HG03457 (cell line): ENCODE measurements at regions not wholly inside any gene's neighbourhood (a gene's known extent, or its start where the extent isn't known, plus 50 kb on each side); places are given as distances from the start of the nearest gene placed in this dataset.
"Not testable (repeated sequence)": the region's sequence is repeated elsewhere in the genome, so short reads cannot be mapped to it uniquely, and the experiment has no call there.

Experiments
- ATAC-seq: cut with Tn5 transposase; IDR thresholded peaks from one replicate; pipeline ENCODE4 v1.9.1; 2021; ENCODE audit warnings: moderate number of reproducible peaks; ENCODE audit not compliant: unreplicated experiment

DNA sequence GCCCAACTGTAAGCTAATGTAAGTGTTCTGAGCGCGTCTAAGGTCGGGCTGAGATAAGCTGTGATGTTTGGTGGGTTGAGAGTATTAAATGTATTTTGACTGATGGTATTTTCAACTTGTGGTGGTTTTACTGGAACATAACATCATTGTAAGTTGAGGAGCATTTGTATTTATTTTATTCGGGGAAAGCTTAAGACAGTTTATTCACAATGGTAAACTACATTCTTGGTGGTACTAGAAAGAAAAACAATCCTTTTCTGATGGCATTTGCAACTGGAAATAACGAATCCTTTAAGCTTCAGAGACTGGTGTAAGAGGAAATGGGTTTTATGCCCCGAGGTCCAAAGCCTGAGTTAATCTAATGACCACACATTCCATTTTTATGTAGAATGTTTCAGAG, 283.3 kb upstream of the NETO1 start:
- no peak for ATAC-seq

DNA sequence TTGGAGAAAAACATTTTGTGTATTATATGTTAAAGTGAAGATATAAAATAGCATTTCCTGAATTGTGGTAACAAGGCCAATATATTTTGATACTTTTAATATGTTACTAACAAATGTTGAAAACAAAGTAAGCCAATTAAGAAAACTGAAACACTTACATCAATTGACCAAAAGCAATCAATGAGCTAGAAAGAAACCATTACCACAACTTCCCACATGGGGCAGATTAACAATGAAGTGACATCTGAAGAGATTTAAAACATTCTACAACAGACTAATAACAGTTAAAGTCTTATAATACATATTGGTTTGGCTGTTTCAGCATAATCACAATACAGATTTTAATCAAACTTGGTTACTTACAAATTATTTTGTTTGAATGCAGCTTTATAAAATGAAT, 282.4 kb upstream of the NETO1 start:
- ATAC-seq, result no peak

GRCh38 chr18:73147590-73147989, 279.8 kb upstream of the NETO1 start:
- ATAC-seq, result no peak

GRCh38 chr18:73144030-73144429, 276.2 kb upstream of the NETO1 start:
- ATAC-seq, result no peak

- ATAC-seq, result no peak
Observed at GRCh38 chr18:73136134-73136533, 268.3 kb upstream of the NETO1 start.

- no peak for ATAC-seq
Observed at GRCh38 chr18:73124175-73124574, 256.4 kb upstream of the NETO1 start.

- ATAC-seq, result no peak
Observed at GRCh38 chr18:73121207-73121606, 253.4 kb upstream of the NETO1 start.

DNA sequence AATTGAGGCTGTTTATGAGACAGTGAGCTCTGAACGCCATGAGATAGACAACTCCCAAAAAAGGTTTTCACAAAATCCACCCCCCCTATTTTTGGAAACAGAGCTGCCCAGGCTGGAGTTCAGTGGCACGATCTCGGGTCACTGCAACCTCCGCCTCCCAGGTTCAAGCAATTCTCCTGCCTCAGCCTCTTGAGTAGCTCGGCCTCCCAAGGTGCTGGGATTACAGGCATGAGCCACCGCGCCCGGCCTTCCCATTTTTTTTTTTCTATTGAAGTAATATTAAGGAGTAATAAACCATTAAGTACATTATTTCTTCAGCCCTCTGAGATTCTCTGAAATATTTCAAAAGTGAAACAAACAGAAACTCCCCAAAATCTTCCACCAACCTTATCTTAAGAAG, 252.8 kb upstream of the NETO1 start:
- no peak for ATAC-seq

DNA sequence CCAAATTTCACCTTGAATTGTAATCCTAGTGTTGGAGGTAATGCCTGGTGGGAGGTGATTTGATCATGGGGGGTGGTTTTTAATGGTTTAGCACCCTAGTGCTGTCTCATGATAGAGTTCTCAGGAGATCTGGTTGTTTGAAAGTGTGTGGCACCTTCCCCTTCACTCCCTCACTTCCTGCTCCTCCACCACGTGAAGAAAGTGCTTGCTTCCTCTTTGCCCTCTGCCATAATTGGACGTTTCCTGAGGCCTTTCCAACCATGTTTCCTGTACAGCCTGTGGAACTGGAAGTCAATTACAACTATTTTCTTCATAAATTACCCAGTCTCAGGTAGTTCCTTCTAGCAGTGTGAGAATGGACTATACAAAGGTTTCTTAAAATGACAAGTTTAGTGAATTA, 251.8 kb upstream of the NETO1 start:
- no peak for ATAC-seq

DNA sequence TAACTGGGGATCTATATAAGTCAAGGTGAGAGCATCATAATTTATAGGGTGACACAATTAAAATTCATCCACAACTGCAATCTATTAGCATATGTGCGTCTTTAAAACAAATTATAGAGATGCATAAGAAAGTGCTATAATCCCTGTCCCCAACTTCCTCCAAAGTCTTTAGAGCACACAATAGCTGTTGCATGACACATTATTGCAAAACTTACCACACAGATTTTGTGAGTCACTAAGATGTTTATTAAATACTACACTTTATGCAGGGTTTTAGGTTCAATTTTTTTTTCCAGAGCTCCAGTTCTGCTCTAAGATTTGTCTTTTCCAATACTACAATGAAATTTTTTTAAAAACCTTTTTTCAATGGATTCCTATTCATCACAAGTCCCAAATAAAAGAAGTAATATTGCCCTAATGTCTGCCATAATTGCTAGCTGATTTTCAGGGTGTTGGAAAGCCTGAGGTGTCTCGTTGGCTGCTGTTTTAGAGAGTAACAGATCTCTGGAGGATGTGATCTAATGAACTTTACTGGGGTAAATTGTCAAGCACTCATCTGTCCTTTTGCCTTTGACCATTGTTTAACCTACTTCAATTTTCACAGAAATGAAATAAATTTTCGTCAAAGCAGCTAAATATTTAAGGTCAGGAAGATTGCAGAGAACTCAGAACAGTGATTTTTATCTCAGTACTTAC, 250.5 kb upstream of the NETO1 start:
- ATAC-seq, result no peak

DNA sequence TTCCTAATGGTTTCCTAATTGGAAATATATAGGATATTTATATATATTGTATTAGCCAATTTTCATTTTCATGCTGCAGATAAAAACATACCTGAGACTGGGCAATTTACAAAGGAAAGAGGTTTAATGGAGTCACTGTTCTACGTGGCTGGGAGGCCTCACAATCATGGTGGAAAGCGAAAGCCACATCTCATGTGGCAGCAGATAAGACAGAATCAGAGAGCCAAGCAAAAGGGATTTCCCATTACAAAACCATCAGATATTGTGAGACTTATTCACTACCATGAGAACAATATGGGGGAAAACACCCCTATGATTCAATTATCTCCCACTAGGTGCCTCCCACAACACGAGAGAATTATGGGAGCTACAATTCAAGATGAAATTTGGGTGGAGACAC, 242.5 kb upstream of the NETO1 start:
- no peak for ATAC-seq

GRCh38 chr18:73101977-73102376, 234.2 kb upstream of the NETO1 start:
- no peak for ATAC-seq

DNA sequence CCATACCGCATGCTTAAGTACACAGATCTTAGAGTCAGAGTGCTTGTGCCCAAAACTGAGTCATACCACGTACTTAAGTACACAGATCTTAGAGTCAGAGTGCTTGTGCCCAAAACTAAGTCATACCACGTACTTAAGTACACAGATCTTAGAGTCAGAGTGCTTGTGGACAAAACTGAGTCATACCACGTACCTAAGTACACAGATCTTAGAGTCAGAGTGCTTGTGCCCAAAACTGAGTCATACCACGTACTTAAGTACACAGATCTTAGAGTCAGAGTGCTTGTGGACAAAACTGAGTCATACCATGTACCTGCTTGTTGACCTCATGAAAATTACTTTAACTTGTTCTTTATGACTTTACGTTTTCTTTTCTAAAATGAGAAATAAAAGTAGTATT, 233.7 kb upstream of the NETO1 start:
- not testable (repeated sequence) for ATAC-seq

DNA sequence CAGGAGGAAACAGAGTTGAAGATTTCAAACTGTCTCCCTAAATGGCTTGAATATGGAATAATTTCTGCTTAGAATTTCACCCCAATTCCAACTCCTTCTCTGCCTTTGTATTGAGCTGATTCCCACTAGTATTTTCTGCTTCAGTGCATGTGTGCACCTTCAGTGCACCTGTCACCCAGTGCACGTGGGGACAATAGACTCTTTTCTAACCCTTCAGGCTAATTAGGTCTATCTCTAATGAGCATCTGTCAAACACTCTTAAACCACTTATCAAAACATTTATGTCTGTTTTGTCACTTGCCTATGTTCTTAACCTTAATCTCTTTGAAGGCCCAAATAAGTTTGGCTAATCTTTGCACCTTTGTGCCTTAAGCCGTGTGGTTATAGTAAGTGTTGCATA, 232.0 kb upstream of the NETO1 start:
- ATAC-seq, result no peak

GRCh38 chr18:73093687-73094250, 226.0 kb upstream of the NETO1 start:
- ATAC-seq, result no peak

DNA sequence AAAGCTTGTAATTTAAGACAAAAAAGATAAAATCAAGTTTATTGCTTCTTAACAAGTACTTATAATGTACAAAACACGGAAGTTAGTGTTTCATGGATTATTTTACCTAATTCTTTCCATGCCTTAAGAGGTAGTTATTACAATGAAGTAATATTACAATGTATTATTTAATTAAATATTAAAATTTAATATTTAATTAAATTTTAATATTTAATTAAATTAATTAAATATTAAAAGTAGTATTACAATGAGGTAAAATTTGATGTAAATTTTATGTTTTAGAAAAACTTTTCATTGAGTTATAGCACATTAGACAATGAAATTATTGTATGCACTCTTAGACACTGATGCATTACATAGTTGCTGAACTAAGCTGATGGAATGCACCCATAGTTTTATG, 220.7 kb upstream of the NETO1 start:
- no peak for ATAC-seq

- no peak for ATAC-seq
Observed at GRCh38 chr18:73087282-73087977, 219.6 kb upstream of the NETO1 start.

- no peak for ATAC-seq
Observed at GRCh38 chr18:73079920-73080319, 212.1 kb upstream of the NETO1 start.

GRCh38 chr18:73060666-73061288, 193.0 kb upstream of the NETO1 start:
- ATAC-seq, result no peak

DNA sequence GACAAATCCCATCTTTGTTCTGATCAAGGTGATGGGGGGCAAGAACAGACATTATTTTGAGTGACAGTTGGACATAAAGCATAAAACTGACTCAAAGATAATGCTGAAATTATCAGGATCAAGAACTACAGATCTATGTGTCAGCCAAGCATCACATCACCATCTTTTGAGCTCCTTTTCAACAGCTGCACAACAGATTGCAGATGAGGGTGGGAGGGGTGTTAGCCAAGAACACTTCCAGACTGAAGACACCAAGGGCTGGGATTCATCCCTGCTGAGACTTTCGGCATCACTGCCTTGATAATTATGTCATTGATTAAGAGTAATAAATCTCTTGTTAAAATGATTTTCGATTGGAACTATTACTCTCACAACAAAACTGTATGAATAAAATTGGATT, 191.5 kb upstream of the NETO1 start:
- no peak for ATAC-seq

GRCh38 chr18:73047688-73048087, 179.9 kb upstream of the NETO1 start:
- ATAC-seq, result no peak

DNA sequence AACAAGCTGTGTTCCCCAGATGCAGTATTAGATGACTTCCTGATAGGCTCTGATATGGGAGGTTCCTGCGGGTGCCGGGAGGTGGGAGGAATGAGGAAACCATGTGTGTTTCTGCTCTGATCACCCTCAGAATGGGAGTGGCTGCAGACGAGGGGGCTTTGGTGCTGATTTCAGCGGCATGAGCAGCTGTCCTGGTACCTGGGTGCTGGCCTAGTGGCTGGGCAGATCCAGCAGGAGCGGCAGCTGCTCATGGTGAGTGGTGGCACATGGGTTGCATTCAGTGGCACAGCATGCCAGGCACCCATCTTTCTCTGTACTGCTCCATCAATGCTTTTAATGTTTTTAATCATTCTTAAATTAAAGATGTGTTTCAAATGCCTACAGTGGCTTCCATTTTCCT, 177.2 kb upstream of the NETO1 start:
- ATAC-seq, result no peak
